ENCODE measurements at regions not wholly inside any gene's neighbourhood (a gene's known extent, or its start where the extent isn't known, plus 50 kb on each side); places are given as distances from the start of the nearest gene placed in this dataset.

DNA sequence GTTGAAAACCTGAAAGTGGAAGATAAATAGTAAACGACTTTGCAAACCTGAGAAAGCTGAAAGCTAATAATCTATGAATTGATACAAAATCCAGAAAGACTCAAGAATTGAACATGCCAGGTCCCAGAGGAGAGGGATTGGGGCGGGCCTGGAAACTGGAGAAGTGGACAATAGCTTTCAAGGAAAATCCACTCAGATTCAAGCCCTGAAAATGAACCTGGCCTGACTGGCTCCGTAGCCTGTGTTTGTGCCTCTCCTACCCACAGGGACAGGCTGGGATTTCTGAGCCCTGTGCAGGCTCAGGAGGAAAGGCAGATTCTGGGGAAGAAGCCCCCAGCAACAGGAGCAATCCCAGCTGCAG, 274.8 kb upstream of the HS6ST1 start:
- TF ChIP-seq, protein P1, sequence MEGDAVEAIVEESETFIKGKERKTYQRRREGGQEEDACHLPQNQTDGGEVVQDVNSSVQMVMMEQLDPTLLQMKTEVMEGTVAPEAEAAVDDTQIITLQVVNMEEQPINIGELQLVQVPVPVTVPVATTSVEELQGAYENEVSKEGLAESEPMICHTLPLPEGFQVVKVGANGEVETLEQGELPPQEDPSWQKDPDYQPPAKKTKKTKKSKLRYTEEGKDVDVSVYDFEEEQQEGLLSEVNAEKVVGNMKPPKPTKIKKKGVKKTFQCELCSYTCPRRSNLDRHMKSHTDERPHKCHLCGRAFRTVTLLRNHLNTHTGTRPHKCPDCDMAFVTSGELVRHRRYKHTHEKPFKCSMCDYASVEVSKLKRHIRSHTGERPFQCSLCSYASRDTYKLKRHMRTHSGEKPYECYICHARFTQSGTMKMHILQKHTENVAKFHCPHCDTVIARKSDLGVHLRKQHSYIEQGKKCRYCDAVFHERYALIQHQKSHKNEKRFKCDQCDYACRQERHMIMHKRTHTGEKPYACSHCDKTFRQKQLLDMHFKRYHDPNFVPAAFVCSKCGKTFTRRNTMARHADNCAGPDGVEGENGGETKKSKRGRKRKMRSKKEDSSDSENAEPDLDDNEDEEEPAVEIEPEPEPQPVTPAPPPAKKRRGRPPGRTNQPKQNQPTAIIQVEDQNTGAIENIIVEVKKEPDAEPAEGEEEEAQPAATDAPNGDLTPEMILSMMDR (IDR thresholded peaks at IDR 0.05; ENCODE audit: extremely low read depth in 1 of 2, insufficient read depth in 1 of 2, low read depth in 1 of 2, low read length in 2 of 2), result no peak
- no peak for TF ChIP-seq POLR2AphosphoS5 (IDR thresholded peaks at IDR 0.05; ENCODE audit: insufficient read depth, low read depth, low read length)
- no peak for TF ChIP-seq POLR2A (IDR thresholded peaks at IDR 0.05; ENCODE audit: low read depth, low read length)
- no peak for TF ChIP-seq MYC (IDR thresholded peaks at IDR 0.05; ENCODE audit: low read depth, low read length)
- TF ChIP-seq GATA2 (IDR thresholded peaks at IDR 0.05; ENCODE audit: insufficient read depth, insufficient read length, low read depth, low read length), result no peak
- no peak for TF ChIP-seq FOS (IDR thresholded peaks at IDR 0.05; ENCODE audit: borderline replicate concordance, insufficient read depth, low read length)
- no peak for TF ChIP-seq MAX (IDR thresholded peaks at IDR 0.05; ENCODE audit: insufficient read depth, insufficient read length)
